Liver (tissue), 8 donors: ENCODE measurements at regions not wholly inside any gene's neighbourhood (a gene's known extent, or its start where the extent isn't known, plus 50 kb on each side); places are given as distances from the start of the nearest gene placed in this dataset.

Experiments used
- DNase-seq: peaks from one replicate; pipeline ENCODE4 v3.0.0-alpha.2; 2017; ENCODE audit warnings: low spot score
- H3K27ac ChIP-seq, 2 donors: one replicate each; pipeline ENCODE4 v1.7.0; 2013; ENCODE audit warnings: inconsistent platforms in 2 of 2, low read length in 2 of 2, control low read depth in 1 of 2, low read depth in 1 of 2, mild to moderate bottlenecking in 1 of 2
- H3K27me3 ChIP-seq, 4 donors: one replicate each; pipeline versions ENCODE4 v1.6.1 to v1.7.0; 2013; ENCODE audit warnings: low read length in 3 of 4, inconsistent platforms in 1 of 4, mild to moderate bottlenecking in 1 of 4, moderate library complexity in 1 of 4; ENCODE audit not compliant: control insufficient read depth in 4 of 4, insufficient read depth in 4 of 4
- H3K36me3 ChIP-seq, 4 donors: one replicate each; pipeline versions ENCODE4 v1.6.1 to v1.7.0; 2013; ENCODE audit warnings: low read length in 3 of 4, mild to moderate bottlenecking in 3 of 4, low read depth in 1 of 4, moderate library complexity in 1 of 4; ENCODE audit not compliant: control insufficient read depth in 4 of 4, insufficient read depth in 3 of 4
- H3K4me1 ChIP-seq, 4 donors: one replicate each; pipeline versions ENCODE4 v1.6.1 to v1.7.0; 2013; ENCODE audit warnings: low read length in 3 of 4, mild to moderate bottlenecking in 3 of 4, moderate library complexity in 1 of 4; ENCODE audit not compliant: control insufficient read depth in 4 of 4, insufficient read depth in 4 of 4
- H3K4me3 ChIP-seq, 3 donors: one replicate each; pipeline versions ENCODE4 v1.6.1 to v1.7.0; 2013; ENCODE audit warnings: low read length in 3 of 3, control low read depth in 1 of 3, low read depth in 1 of 3, mild to moderate bottlenecking in 1 of 3
- H3K9ac ChIP-seq, 2 donors: one replicate each; pipeline ENCODE4 v1.7.0; 2013; ENCODE audit warnings: low read length in 2 of 2, mild to moderate bottlenecking in 2 of 2, moderate library complexity in 2 of 2, control low read depth in 1 of 2, low read depth in 1 of 2
- H3K9me3 ChIP-seq, 4 donors: one replicate each; pipeline versions ENCODE4 v1.6.1 to v1.7.0; 2013; ENCODE audit warnings: low read length in 3 of 4; ENCODE audit not compliant: control insufficient read depth in 4 of 4
- ATF3 ChIP-seq: IDR thresholded peaks from 2 replicates; pipeline ENCODE4 v1.6.1; 2016; ENCODE audit warnings: antibody characterized with exemption
- CTCF ChIP-seq: fragments of 150-350 bp; IDR thresholded peaks from 2 replicates; pipeline ENCODE4 v1.5.1; 2017; ENCODE audit warnings: improper control_type of control experiment, low read depth, low read length; ENCODE audit not compliant: missing input control
- EGR1 ChIP-seq, 2 donors: IDR thresholded peaks; 2 replicates each; pipeline ENCODE4 v1.6.1; 2016 to 2018; ENCODE audit warnings: antibody characterized with exemption in 2 of 2, low read depth in 2 of 2
- FOXA1 ChIP-seq: IDR thresholded peaks from 2 replicates; pipeline ENCODE4 v1.6.1; 2016; ENCODE audit warnings: antibody characterized with exemption
- FOXA2 ChIP-seq: IDR thresholded peaks from 2 replicates; pipeline ENCODE4 v1.6.1; 2016; ENCODE audit warnings: antibody characterized with exemption
- GABPA ChIP-seq, 2 donors: IDR thresholded peaks in 1 of 2; conservative IDR thresholded peaks in 1 of 2; 2 replicates each; pipeline ENCODE4 v1.6.1; 2016; ENCODE audit warnings: antibody characterized with exemption in 2 of 2, mild to moderate bottlenecking in 1 of 2, moderate library complexity in 1 of 2
- JUND ChIP-seq, 2 donors: IDR thresholded peaks; 2 replicates each; pipeline ENCODE4 v1.6.1; 2016; ENCODE audit warnings: antibody characterized with exemption in 2 of 2
- NR2F2 ChIP-seq: IDR thresholded peaks from 2 replicates; pipeline ENCODE4 v1.6.1; 2016; ENCODE audit warnings: antibody characterized with exemption
- RAD21 ChIP-seq, 2 donors: IDR thresholded peaks; 2 replicates each; pipeline ENCODE4 v1.6.1; 2016; ENCODE audit warnings: antibody characterized with exemption in 2 of 2, mild to moderate bottlenecking in 2 of 2
- RXRA ChIP-seq, 2 donors: IDR thresholded peaks; 2 replicates each; pipeline ENCODE4 v1.6.1; 2017 to 2018; ENCODE audit warnings: antibody characterized with exemption in 2 of 2, mild to moderate bottlenecking in 1 of 2
- SP1 ChIP-seq: IDR thresholded peaks from 2 replicates; pipeline ENCODE4 v1.6.1; 2018; ENCODE audit warnings: antibody characterized with exemption, mild to moderate bottlenecking
- TAF1 ChIP-seq: conservative IDR thresholded peaks from 2 replicates; pipeline ENCODE4 v1.6.1; 2016; ENCODE audit warnings: antibody characterized with exemption, mild to moderate bottlenecking
- ZBTB33 ChIP-seq: IDR thresholded peaks from 2 replicates; pipeline ENCODE4 v1.6.1; 2016; ENCODE audit warnings: antibody characterized with exemption
- WGBS: extraction: QIAGEN DNeasy Blood & Tissue Kit; methylation state at CpG from one replicate; pipeline ENCODE4 v1.1.7; 2013; 5-methylcytosine and 5-hydroxymethylcytosine counted together
- donor health status: healthy.
- donor health status: healthy.
- donor health status: healthy.
- donor health status: healthy.
- donor health status: healthy.

GRCh38 chr4:34094114-34094513, 2150.2 kb downstream of the ARAP2 start:
- no peak overlapping the region for H3K9ac ChIP-seq
- H3K36me3 ChIP-seq: no peaks in the 10 kb centered on the region
- TF ChIP-seq EGR1 (IDR thresholded peaks at IDR 0.05; ENCODE audit: low read depth in 2 of 2) (no peak), SP1 (no peak), JUND (IDR thresholded peaks at IDR 0.05) (no peak), RAD21 (IDR thresholded peaks at IDR 0.05) (no peak), ATF3 (no peak), ZBTB33 (no peak), RXRA (IDR thresholded peaks at IDR 0.05) (no peak), GABPA (IDR thresholded peaks at IDR 0.05 in 1 of 2, conservative IDR thresholded peaks at IDR 0.05 in 1 of 2) (no peak), TAF1 (no peak)
- H3K4me3 ChIP-seq: no peak overlapping the region
- no peaks in the 10 kb centered on the region for H3K9me3 ChIP-seq
- no peak overlapping the region for H3K27ac ChIP-seq
- no peaks in the 10 kb centered on the region for H3K27me3 ChIP-seq
- no peak for DNase-seq
- no peaks in the 10 kb centered on the region for H3K4me1 ChIP-seq

- Histone ChIP-seq H3K36me3 (no peaks in the 10 kb centered on the region), H3K9ac (no peak overlapping the region), H3K4me3 (no peak overlapping the region), H3K27ac (no peak overlapping the region), H3K9me3 (no peaks in the 10 kb centered on the region), H3K4me1 (no peaks in the 10 kb centered on the region), H3K27me3 (no peaks in the 10 kb centered on the region)
- 70% methylated on average over 1 of the region's 1 CpG for WGBS
- no peak for DNase-seq
- no peak for TF ChIP-seq JUND (IDR thresholded peaks at IDR 0.05)
- no peak for TF ChIP-seq ATF3
- no peak for TF ChIP-seq ZBTB33
- TF ChIP-seq FOXA2: no peak
- TF ChIP-seq RXRA (IDR thresholded peaks at IDR 0.05): no peak
- TF ChIP-seq GABPA (IDR thresholded peaks at IDR 0.05 in 1 of 2, conservative IDR thresholded peaks at IDR 0.05 in 1 of 2): no peak
- TF ChIP-seq CTCF: no peak
- TF ChIP-seq FOXA1: no peak
- no peak for TF ChIP-seq NR2F2
- no peak for TF ChIP-seq RAD21 (IDR thresholded peaks at IDR 0.05)
These were observed 2139.0 kb downstream of the ARAP2 start for GRCh38 chr4:34105311-34105710.
